22Rv1 (cell line): ENCODE measurements at regions not wholly inside any gene's neighbourhood (a gene's known extent, or its start where the extent isn't known, plus 50 kb on each side); places are given as distances from the start of the nearest gene placed in this dataset.

Experiments used
- H3K27ac ChIP-seq: fragments of 450-650 bp; 2 replicates; pipeline ENCODE4 v1.5.1; 2017
- CTCF ChIP-seq: fragments of 450-650 bp; IDR thresholded peaks from 2 replicates; pipeline ENCODE4 v1.5.1; 2017; ENCODE audit warnings: mild to moderate bottlenecking
- ZFX ChIP-seq: fragments of 450-650 bp; IDR thresholded peaks from 2 replicates; pipeline ENCODE4 v1.6.1; 2017; ENCODE audit warnings: antibody characterized with exemption, borderline replicate concordance

- H3K27ac ChIP-seq: peak overlapping the region; percentile 20; the same call in 1 of the 2 replicates
- TF ChIP-seq CTCF (peak; percentile 42), ZFX (no peak)
These were observed 58.5 kb downstream of the TEX13C start for GRCh38 chrX:125378205-125378604.

DNA sequence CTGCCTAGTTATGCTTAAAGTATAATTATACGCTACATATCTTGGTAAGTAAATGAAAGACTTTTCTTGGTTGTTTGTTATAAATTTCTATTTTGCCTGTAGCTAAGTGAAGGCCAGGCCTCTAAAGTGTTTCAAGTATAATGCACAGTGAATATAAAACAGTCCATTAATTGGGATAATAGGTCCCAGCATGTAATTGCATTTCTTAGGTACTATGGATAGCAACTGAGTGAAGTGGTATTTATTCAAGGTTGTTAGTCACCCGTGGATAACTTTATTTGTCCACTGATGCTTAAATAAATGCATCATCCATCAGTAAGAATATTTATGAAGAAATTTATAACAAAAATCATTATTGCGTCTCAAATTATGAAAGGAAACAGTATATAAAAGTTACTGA lies 59.1 kb downstream of the TEX13C start:
- peak overlapping the region; percentile 20; the same call in 1 of the 2 replicates for H3K27ac ChIP-seq
- no peak for TF ChIP-seq ZFX
- TF ChIP-seq CTCF: no peak

DNA sequence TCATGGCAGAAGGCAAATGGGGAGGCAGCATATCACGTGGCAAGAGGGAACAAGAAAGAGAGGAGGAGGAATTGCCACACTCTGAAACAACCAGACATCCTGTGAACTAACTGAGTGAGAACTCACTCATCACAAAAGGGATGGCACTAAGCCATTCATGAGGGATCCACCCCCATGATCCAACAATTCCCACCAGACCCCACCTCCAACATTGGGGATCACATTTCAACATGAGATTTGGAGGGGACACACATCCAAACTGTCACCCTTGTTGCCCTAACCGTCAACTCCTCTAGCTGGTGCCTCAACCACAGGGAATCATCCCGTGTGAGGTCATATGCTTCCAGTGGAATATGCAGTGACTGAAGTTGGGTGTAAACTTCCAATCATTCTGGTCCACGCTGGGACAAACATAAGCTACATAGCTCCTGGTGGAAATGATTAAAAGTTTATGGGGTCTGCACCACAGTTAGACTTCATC lies 62.5 kb downstream of the TEX13C start:
- no peak for TF ChIP-seq ZFX
- TF ChIP-seq CTCF: no peak
- H3K27ac ChIP-seq: no peak overlapping the region

- TF ChIP-seq ZFX: no peak
- TF ChIP-seq CTCF: no peak
- H3K27ac ChIP-seq: no peak overlapping the region
These were observed 63.2 kb downstream of the TEX13C start for GRCh38 chrX:125382889-125383288.

- TF ChIP-seq CTCF (no peak), ZFX (no peak)
- no peak overlapping the region for H3K27ac ChIP-seq
These were observed 65.2 kb downstream of the TEX13C start for GRCh38 chrX:125384867-125385266.

- TF ChIP-seq CTCF (no peak), ZFX (no peak)
- H3K27ac ChIP-seq: no peak overlapping the region
These were observed 68.3 kb downstream of the TEX13C start for GRCh38 chrX:125387945-125388344.

DNA sequence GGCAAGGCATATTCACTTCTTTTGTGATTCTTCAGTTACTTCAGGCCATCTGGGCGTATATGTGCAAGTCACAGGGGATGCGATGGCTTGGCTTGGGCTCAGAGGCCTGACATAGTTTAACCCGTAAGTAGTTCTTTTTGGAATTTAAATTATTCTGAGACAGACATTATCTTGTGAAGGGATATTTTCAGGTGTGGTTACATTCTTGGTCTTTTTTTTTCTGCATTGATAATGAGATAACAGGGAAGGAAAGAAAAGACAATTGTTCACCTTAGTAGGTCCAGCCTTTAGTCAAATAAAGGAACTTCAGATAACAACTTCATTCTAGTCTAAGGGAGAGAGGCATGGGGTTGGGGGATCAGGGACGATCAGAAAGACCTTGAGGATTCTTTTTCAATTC lies 74.8 kb downstream of the TEX13C start:
- TF ChIP-seq CTCF: no peak
- TF ChIP-seq ZFX: no peak
- H3K27ac ChIP-seq: no peak overlapping the region
